ENCODE measurements at regions not wholly inside any gene's neighbourhood (a gene's known extent, or its start where the extent isn't known, plus 50 kb on each side); places are given as distances from the start of the nearest gene placed in this dataset.
"Not testable (repeated sequence)": the region's sequence is repeated elsewhere in the genome, so short reads cannot be mapped to it uniquely, and the experiment has no call there.

DNA sequence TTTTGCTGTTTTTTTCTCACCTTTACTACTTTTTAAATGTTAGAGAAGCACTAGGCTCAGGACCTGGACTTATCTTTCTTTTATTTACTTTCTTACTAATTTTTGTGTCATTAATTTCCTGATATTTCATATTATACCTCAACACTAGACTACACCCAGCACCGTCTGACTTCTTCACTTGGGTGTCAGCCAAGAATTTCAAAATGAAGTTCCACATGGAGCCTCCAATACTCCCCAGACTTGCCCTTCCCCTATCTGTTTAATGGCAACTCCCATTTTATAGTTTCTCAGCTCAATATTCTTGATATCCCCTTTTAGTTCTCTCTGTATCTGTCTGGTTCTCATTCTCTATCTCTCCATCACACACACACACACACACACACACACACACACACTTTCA, 139.3 kb downstream of the USP22 start:
- H3K36me3 Mint-ChIP-seq (ENCODE audit: low read depth); H3K27ac Mint-ChIP-seq; H3K9me3 Mint-ChIP-seq (ENCODE audit: insufficient read depth); H3K4me1 Mint-ChIP-seq (ENCODE audit: low read depth); ATAC-seq; CTCF ChIA-PET; H3K4me3 Mint-ChIP-seq; DNase-seq; POLR2A ChIA-PET: not testable (repeated sequence)
- peaks cover 28% of the 10 kb centered on the region for H3K27me3 Mint-ChIP-seq (ENCODE audit: low read depth)

DNA sequence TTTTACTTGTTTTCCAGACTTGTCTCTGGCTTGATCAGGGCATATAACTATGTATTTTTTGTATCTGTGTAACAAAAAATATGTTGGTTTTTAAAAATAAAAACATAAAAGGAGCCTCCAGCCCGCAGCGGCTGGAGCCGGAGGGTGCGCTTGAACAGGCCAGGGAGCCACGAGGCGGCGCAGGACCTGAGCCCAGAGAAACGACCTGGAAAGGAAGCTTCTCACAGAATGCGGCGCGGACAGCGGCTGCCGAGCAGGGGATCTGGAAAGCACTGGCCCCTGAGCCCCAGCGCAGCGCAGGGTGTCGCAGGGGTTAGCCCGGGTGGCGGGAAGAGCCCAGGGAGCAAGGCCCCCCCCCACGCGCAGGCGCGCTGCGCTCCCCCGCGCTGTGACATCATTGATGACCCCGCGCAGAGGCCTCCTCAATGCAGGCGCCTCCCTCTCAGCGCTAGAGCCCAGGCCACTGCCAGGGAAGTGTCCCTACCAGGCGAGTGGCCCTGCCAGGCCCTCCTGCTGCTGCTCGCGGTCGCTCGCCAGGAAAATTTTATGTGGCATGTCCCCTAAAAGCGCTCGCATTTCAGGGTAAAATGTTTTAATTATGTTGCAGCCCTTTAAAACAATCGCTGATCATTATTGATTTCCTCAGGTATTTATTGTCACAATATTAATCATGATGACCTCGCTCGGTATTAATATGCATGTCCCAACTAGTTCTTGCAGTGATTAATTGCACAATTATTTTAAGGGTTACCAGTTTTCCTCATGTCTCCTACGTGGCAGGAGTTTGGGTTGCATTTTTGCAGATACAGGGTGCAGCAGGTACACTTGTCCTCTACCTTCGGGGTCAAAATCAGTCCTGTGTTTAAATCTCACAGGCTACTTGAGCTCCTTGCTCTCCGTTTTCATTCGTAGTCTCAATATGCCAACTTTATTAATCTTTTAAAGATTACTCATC, 134.2 kb downstream of the USP22 start:
- peak; percentile 100 for ATAC-seq
- Mint-ChIP-seq H3K4me3 (peak overlapping the region; percentile 71), H3K9me3 (ENCODE audit: insufficient read depth) (no peaks in the 10 kb centered on the region), H3K27ac (peak overlapping the region; percentile 66), H3K36me3 (ENCODE audit: low read depth) (no peaks in the 10 kb centered on the region), H3K4me1 (ENCODE audit: low read depth) (peaks cover 8% of the 10 kb centered on the region), H3K27me3 (ENCODE audit: low read depth) (peaks cover 11% of the 10 kb centered on the region)
- peak; percentile 85 for DNase-seq
- ChIA-PET CTCF (no interaction called here), POLR2A (no interaction called here)

DNA sequence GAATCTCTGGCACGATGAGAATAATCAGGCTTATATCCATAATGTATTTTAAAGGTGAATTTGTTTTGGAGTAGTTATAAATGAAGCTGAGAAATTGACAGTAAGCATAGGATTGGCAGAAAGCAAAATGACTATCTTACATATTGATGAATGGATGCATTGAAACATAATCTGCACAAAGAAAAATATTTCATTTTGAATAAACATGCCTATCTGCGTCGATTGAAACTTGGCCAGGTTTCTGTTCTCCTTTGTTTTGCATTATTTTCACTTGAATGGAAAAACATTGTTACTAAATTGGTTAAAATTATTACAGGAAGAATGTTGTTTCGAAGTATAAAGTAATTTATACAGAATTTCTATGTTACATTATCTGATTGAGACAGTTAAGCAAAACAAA, 128.2 kb downstream of the USP22 start:
- CTCF ChIA-PET: interaction anchor here (0.6 kb wide), 1 partner anchor 85 kb away, joined by 3 read pairs; no protein-coding TSS in a partner anchor
- H3K9me3 Mint-ChIP-seq (ENCODE audit: insufficient read depth): no peaks in the 10 kb centered on the region

GRCh38 chr17:20916383-20916782, 126.4 kb downstream of the USP22 start:
- ATAC-seq: no peak
- Mint-ChIP-seq H3K27ac (no peak overlapping the region), H3K27me3 (ENCODE audit: low read depth) (peaks cover 25% of the 10 kb centered on the region), H3K36me3 (ENCODE audit: low read depth) (peaks cover 5% of the 10 kb centered on the region), H3K9me3 (ENCODE audit: insufficient read depth) (no peaks in the 10 kb centered on the region), H3K4me3 (no peak overlapping the region), H3K4me1 (ENCODE audit: low read depth) (peaks cover 8% of the 10 kb centered on the region)
- ChIA-PET CTCF (no interaction called here), POLR2A (no interaction called here)
- DNase-seq: no peak

More for the DNA sequence above, 128.2 kb downstream of the USP22 start:
- Mint-ChIP-seq H3K27me3 (ENCODE audit: low read depth) (peaks cover 10% of the 10 kb centered on the region), H3K4me3 (no peak overlapping the region), H3K4me1 (ENCODE audit: low read depth) (peaks cover 8% of the 10 kb centered on the region), H3K27ac (no peak overlapping the region), H3K36me3 (ENCODE audit: low read depth) (peaks cover 5% of the 10 kb centered on the region)
- ATAC-seq: no peak
- POLR2A ChIA-PET: no interaction called here
- DNase-seq: no peak

DNA sequence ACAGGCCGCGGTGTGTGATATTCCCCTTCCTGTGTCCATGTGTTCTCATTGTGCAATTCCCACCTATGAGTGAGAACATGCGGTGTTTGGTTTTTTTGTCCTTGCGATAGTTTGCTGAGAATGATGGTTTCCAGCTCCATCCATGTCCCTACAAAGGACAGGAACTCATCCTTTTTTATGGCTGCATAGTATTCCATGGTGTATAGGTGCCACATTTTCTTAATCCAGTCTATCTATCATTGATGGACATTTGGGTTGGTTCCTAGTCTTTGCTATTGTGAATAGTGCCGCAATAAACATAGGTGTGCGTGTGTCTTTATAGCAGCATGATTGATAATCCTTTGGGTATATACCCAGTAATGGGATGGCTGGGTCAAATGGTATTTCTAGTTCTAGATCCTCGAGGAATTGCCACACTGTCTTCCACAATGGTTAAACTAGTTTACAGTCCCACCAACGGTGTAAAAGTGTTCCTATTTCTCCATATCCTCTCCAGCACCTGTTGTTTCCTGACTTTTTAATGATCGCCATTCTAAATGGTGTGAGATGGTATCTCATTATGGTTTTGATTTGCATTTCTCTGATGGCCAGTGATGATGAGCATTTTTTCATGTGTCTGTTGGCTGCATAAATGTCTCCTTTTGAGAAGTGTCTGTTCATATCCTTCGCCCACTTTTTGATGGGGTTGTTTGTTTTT, 125.1 kb downstream of the USP22 start:
- peaks cover 29% of the 10 kb centered on the region for H3K27me3 Mint-ChIP-seq (ENCODE audit: low read depth)
- POLR2A ChIA-PET; H3K27ac Mint-ChIP-seq; H3K4me1 Mint-ChIP-seq (ENCODE audit: low read depth); H3K9me3 Mint-ChIP-seq (ENCODE audit: insufficient read depth); H3K36me3 Mint-ChIP-seq (ENCODE audit: low read depth); DNase-seq; CTCF ChIA-PET; ATAC-seq; H3K4me3 Mint-ChIP-seq: not testable (repeated sequence)

DNA sequence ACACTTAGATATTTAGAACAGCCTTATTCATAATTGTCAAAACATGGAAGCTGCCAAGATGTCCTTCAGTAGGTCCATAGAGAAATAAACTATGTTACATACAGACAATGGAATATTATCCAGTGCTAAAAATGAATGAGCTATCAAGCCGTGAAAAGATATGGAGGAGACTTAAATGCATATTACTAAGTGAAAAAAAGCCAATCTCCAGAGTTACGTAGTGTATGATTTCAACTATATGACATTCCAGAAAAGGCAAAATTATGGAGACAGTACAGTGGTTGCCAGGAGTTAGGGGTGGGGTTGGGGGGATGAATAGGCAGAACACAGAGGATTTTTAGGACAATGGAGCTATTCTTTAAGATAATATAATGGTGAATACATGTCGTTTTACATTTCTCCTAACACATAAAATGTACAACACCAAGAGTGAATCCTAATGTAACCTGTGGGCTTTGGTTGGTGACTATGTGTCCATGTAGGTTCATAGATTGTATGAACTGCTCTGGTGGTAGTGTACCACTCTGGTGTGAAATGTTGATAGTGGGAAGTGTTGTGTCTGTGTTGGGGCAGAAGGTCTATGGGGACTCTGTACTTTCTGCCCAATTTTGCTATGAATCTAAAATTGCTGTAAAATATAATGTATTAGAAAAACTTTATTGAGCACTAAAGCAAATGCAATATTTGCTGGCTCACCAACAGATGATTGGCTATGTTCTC, 122.6 kb downstream of the USP22 start:
- POLR2A ChIA-PET: no interaction called here
- H3K36me3 Mint-ChIP-seq (ENCODE audit: low read depth): peaks cover 5% of the 10 kb centered on the region

DNA sequence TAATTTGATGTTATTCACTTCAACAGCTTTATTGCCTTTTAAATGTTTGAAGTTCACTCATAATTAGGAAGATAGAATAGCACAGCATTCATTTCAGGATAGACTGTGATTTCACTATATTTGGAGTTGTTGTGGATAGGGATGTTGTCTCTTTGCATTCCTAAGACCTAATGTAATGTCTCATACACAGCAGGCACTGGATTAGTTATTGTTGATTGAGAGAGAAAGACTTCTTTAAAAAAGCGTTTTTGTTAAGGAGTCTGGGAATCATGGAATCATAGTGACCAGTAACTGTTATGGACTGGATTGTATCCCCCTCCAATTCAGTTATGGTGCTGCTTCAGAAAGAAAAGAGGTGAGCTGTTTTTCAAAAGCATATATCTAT, 122.0 kb downstream of the USP22 start:
- no peak for DNase-seq
- Mint-ChIP-seq H3K27ac (no peak overlapping the region), H3K4me1 (ENCODE audit: low read depth) (peaks cover 10% of the 10 kb centered on the region), H3K4me3 (no peak overlapping the region), H3K36me3 (ENCODE audit: low read depth) (peaks cover 5% of the 10 kb centered on the region), H3K27me3 (ENCODE audit: low read depth) (peaks cover 36% of the 10 kb centered on the region), H3K9me3 (ENCODE audit: insufficient read depth) (no peaks in the 10 kb centered on the region)
- no peak for ATAC-seq
- CTCF ChIA-PET: no interaction called here
- POLR2A ChIA-PET: no interaction called here

More for the DNA sequence above, 122.6 kb downstream of the USP22 start:
- Mint-ChIP-seq H3K27ac (no peak overlapping the region), H3K9me3 (ENCODE audit: insufficient read depth) (no peaks in the 10 kb centered on the region), H3K4me1 (ENCODE audit: low read depth) (peaks cover 10% of the 10 kb centered on the region), H3K4me3 (no peak overlapping the region), H3K27me3 (ENCODE audit: low read depth) (peaks cover 36% of the 10 kb centered on the region)
- ATAC-seq (no peak), DNase-seq (no peak)
- CTCF ChIA-PET: no interaction called here

- Mint-ChIP-seq H3K9me3 (ENCODE audit: insufficient read depth) (no peaks in the 10 kb centered on the region), H3K27me3 (ENCODE audit: low read depth) (peaks cover 38% of the 10 kb centered on the region), H3K36me3 (ENCODE audit: low read depth) (peaks cover 5% of the 10 kb centered on the region), H3K4me1 (ENCODE audit: low read depth) (peaks cover 2% of the 10 kb centered on the region), H3K27ac (no peak overlapping the region), H3K4me3 (no peak overlapping the region)
- ATAC-seq (no peak), DNase-seq (no peak)
- POLR2A ChIA-PET: no interaction called here
- CTCF ChIA-PET: no interaction called here
These were observed 120.6 kb downstream of the USP22 start for GRCh38 chr17:20922128-20922670.

GRCh38 chr17:20924306-20924705, 118.5 kb downstream of the USP22 start:
- H3K4me3 Mint-ChIP-seq: no peak overlapping the region
- H3K9me3 Mint-ChIP-seq (ENCODE audit: insufficient read depth): no peaks in the 10 kb centered on the region
- H3K27ac Mint-ChIP-seq: no peak overlapping the region
- ATAC-seq (no peak), DNase-seq (no peak)
- POLR2A ChIA-PET: no interaction called here
- CTCF ChIA-PET: no interaction called here
- peaks cover 33% of the 10 kb centered on the region for H3K27me3 Mint-ChIP-seq (ENCODE audit: low read depth)
- H3K36me3 Mint-ChIP-seq (ENCODE audit: low read depth): no peaks in the 10 kb centered on the region
- H3K4me1 Mint-ChIP-seq (ENCODE audit: low read depth): peaks cover 2% of the 10 kb centered on the region

DNA sequence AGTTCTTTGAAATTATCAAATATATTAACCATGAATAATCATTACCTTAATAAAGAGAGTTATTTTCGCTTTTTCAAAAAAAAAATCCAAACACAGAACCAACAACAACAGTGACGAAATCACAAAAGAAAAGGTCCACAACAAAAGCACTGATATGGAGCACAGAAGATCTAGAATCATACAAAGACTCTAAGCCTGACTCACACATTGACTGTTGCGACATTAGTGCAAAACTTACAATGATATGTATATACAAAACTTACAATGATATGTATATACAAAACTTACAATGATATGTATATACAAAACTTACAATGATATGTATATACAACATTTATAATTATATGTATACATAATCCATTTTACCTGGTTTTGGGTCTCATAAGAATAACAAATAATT, 117.7 kb downstream of the USP22 start:
- peaks cover 26% of the 10 kb centered on the region for H3K27me3 Mint-ChIP-seq (ENCODE audit: low read depth)
- H3K4me3 Mint-ChIP-seq: no peak overlapping the region
- no peak for ATAC-seq
- CTCF ChIA-PET: no interaction called here
- peaks cover 2% of the 10 kb centered on the region for H3K4me1 Mint-ChIP-seq (ENCODE audit: low read depth)
- no peaks in the 10 kb centered on the region for H3K36me3 Mint-ChIP-seq (ENCODE audit: low read depth)
- POLR2A ChIA-PET: no interaction called here
- H3K27ac Mint-ChIP-seq: no peak overlapping the region
- no peak for DNase-seq
- H3K9me3 Mint-ChIP-seq (ENCODE audit: insufficient read depth): no peaks in the 10 kb centered on the region

DNA sequence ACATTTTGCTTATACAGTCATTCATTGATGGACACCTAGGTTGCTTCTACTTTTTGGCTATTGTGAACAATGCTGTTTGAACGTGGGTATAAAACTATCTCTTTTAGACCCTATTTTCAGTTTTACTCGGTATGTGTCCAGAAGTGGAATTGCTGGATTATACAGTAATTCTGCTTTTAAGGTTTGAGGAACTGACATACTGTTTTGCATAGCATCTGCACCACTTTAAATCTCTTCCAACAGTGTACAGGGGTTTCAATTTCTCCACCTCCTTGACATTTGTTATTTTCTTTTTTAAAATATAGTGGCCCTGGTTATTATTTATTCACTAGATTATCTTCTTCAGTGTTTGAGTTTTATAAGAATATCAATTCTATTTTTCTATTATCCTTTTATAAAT, 116.9 kb downstream of the USP22 start:
- POLR2A ChIA-PET: no interaction called here
- peaks cover 19% of the 10 kb centered on the region for H3K27me3 Mint-ChIP-seq (ENCODE audit: low read depth)
- H3K36me3 Mint-ChIP-seq (ENCODE audit: low read depth): no peaks in the 10 kb centered on the region
- H3K27ac Mint-ChIP-seq: no peak overlapping the region
- no peak overlapping the region for H3K4me3 Mint-ChIP-seq
- CTCF ChIA-PET: no interaction called here
- no peak for DNase-seq
- H3K9me3 Mint-ChIP-seq (ENCODE audit: insufficient read depth): no peaks in the 10 kb centered on the region
- peaks cover 2% of the 10 kb centered on the region for H3K4me1 Mint-ChIP-seq (ENCODE audit: low read depth)
- ATAC-seq: no peak

DNA sequence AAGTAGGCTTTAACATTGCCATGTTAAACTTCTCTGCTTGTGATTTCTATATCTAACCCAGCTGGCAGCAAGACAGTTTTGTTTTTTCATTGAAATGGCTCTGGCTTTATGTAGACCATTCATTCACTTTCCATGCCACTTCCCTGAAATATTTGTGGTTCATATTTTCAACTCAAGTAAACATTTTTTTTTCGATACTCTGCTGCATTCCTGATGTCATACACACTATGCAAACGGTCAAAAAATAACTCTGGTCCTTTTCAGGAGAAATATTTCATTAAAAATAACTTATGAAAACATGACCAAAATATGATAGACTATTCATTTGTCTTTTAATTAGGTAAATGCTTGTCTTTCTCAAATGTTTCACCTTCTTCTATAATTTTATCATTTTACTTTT, 116.3 kb downstream of the USP22 start:
- peaks cover 15% of the 10 kb centered on the region for H3K27me3 Mint-ChIP-seq (ENCODE audit: low read depth)
- H3K9me3 Mint-ChIP-seq (ENCODE audit: insufficient read depth): no peaks in the 10 kb centered on the region
- no peak for DNase-seq
- H3K4me3 Mint-ChIP-seq: no peak overlapping the region
- peaks cover 2% of the 10 kb centered on the region for H3K4me1 Mint-ChIP-seq (ENCODE audit: low read depth)
- no peak overlapping the region for H3K27ac Mint-ChIP-seq
- H3K36me3 Mint-ChIP-seq (ENCODE audit: low read depth): no peaks in the 10 kb centered on the region
- ATAC-seq: no peak
- CTCF ChIA-PET: no interaction called here
- POLR2A ChIA-PET: no interaction called here

Measured in activated CD8-positive, alpha-beta T cell treated with anti-CD3 and anti-CD28 coated beads, Interleukin-2, amount 10 ng/mL, durations not matched to agents 7 days and 5 days (primary cell).